ENCODE measurements at regions not wholly inside any gene's neighbourhood (a gene's known extent, or its start where the extent isn't known, plus 50 kb on each side); places are given as distances from the start of the nearest gene placed in this dataset.
"Not testable (repeated sequence)": the region's sequence is repeated elsewhere in the genome, so short reads cannot be mapped to it uniquely, and the experiment has no call there.

- no peaks in the 10 kb centered on the region for H3K79me2 ChIP-seq (ENCODE audit: control insufficient read depth, insufficient read depth, low read length, unreplicated experiment)
- H2AFZ ChIP-seq (ENCODE audit: low read length, unreplicated experiment), result no peak overlapping the region
- H3K4me1 ChIP-seq (ENCODE audit: control insufficient read depth, insufficient read depth, low read length, unreplicated experiment), result no peaks in the 10 kb centered on the region
- no peaks in the 10 kb centered on the region for H3K27me3 ChIP-seq (ENCODE audit: insufficient read depth, low read length)
- no peaks in the 10 kb centered on the region for H3K36me3 ChIP-seq (ENCODE audit: insufficient read depth, low read length)
- no peak overlapping the region for H3K4me3 ChIP-seq (ENCODE audit: low read depth, low read length)
- H3K27ac ChIP-seq (ENCODE audit: low read depth, low read length), result no peak overlapping the region
These were observed 203.8 kb upstream of the SFSWAP start for GRCh38 chr12:131507094-131507493.

GRCh38 chr12:131507881-131508280 lies 203.0 kb upstream of the SFSWAP start:
- Histone ChIP-seq H3K36me3 (ENCODE audit: insufficient read depth, low read length) (no peaks in the 10 kb centered on the region), H3K4me1 (ENCODE audit: control insufficient read depth, insufficient read depth, low read length, unreplicated experiment) (no peaks in the 10 kb centered on the region), H3K27ac (ENCODE audit: low read depth, low read length) (no peak overlapping the region), H3K27me3 (ENCODE audit: insufficient read depth, low read length) (no peaks in the 10 kb centered on the region), H2AFZ (ENCODE audit: low read length, unreplicated experiment) (no peak overlapping the region), H3K79me2 (ENCODE audit: control insufficient read depth, insufficient read depth, low read length, unreplicated experiment) (no peaks in the 10 kb centered on the region), H3K4me3 (ENCODE audit: low read depth, low read length) (no peak overlapping the region)

GRCh38 chr12:131509701-131510100 lies 201.2 kb upstream of the SFSWAP start:
- H3K4me3 ChIP-seq (ENCODE audit: low read depth, low read length), result no peak overlapping the region
- no peaks in the 10 kb centered on the region for H3K27me3 ChIP-seq (ENCODE audit: insufficient read depth, low read length)
- no peaks in the 10 kb centered on the region for H3K36me3 ChIP-seq (ENCODE audit: insufficient read depth, low read length)
- no peak overlapping the region for H2AFZ ChIP-seq (ENCODE audit: low read length, unreplicated experiment)
- no peak overlapping the region for H3K27ac ChIP-seq (ENCODE audit: low read depth, low read length)
- H3K4me1 ChIP-seq (ENCODE audit: control insufficient read depth, insufficient read depth, low read length, unreplicated experiment), result no peaks in the 10 kb centered on the region
- H3K79me2 ChIP-seq (ENCODE audit: control insufficient read depth, insufficient read depth, low read length, unreplicated experiment), result no peaks in the 10 kb centered on the region

- Histone ChIP-seq H3K4me3 (ENCODE audit: low read depth, low read length) (no peak overlapping the region), H2AFZ (ENCODE audit: low read length, unreplicated experiment) (no peak overlapping the region), H3K4me1 (ENCODE audit: control insufficient read depth, insufficient read depth, low read length, unreplicated experiment) (no peaks in the 10 kb centered on the region), H3K27me3 (ENCODE audit: insufficient read depth, low read length) (no peaks in the 10 kb centered on the region), H3K36me3 (ENCODE audit: insufficient read depth, low read length) (no peaks in the 10 kb centered on the region), H3K79me2 (ENCODE audit: control insufficient read depth, insufficient read depth, low read length, unreplicated experiment) (no peaks in the 10 kb centered on the region), H3K27ac (ENCODE audit: low read depth, low read length) (no peak overlapping the region)
These were observed 200.5 kb upstream of the SFSWAP start for GRCh38 chr12:131510431-131510830.

GRCh38 chr12:131511391-131511802 lies 199.5 kb upstream of the SFSWAP start:
- Histone ChIP-seq H3K79me2 (ENCODE audit: control insufficient read depth, insufficient read depth, low read length, unreplicated experiment) (no peaks in the 10 kb centered on the region), H3K4me3 (ENCODE audit: low read depth, low read length) (no peak overlapping the region), H2AFZ (ENCODE audit: low read length, unreplicated experiment) (no peak overlapping the region), H3K4me1 (ENCODE audit: control insufficient read depth, insufficient read depth, low read length, unreplicated experiment) (no peaks in the 10 kb centered on the region), H3K27ac (ENCODE audit: low read depth, low read length) (no peak overlapping the region), H3K36me3 (ENCODE audit: insufficient read depth, low read length) (no peaks in the 10 kb centered on the region), H3K27me3 (ENCODE audit: insufficient read depth, low read length) (no peaks in the 10 kb centered on the region)

- Histone ChIP-seq H3K4me1 (ENCODE audit: control insufficient read depth, insufficient read depth, low read length, unreplicated experiment) (no peaks in the 10 kb centered on the region), H3K27me3 (ENCODE audit: insufficient read depth, low read length) (no peaks in the 10 kb centered on the region), H3K4me3 (ENCODE audit: low read depth, low read length) (no peak overlapping the region), H3K27ac (ENCODE audit: low read depth, low read length) (no peak overlapping the region), H2AFZ (ENCODE audit: low read length, unreplicated experiment) (no peak overlapping the region), H3K36me3 (ENCODE audit: insufficient read depth, low read length) (no peaks in the 10 kb centered on the region), H3K79me2 (ENCODE audit: control insufficient read depth, insufficient read depth, low read length, unreplicated experiment) (no peaks in the 10 kb centered on the region)
These were observed 198.9 kb upstream of the SFSWAP start for GRCh38 chr12:131511803-131512561.

- H3K36me3 ChIP-seq (ENCODE audit: insufficient read depth, low read length), result no peaks in the 10 kb centered on the region
- no peaks in the 10 kb centered on the region for H3K27me3 ChIP-seq (ENCODE audit: insufficient read depth, low read length)
- no peak overlapping the region for H3K27ac ChIP-seq (ENCODE audit: low read depth, low read length)
- H2AFZ ChIP-seq (ENCODE audit: low read length, unreplicated experiment), result no peak overlapping the region
- H3K4me1 ChIP-seq (ENCODE audit: control insufficient read depth, insufficient read depth, low read length, unreplicated experiment), result no peaks in the 10 kb centered on the region
- no peak overlapping the region for H3K4me3 ChIP-seq (ENCODE audit: low read depth, low read length)
- no peaks in the 10 kb centered on the region for H3K79me2 ChIP-seq (ENCODE audit: control insufficient read depth, insufficient read depth, low read length, unreplicated experiment)
These were observed 197.3 kb upstream of the SFSWAP start for GRCh38 chr12:131513606-131514005.

- H3K79me2 ChIP-seq (ENCODE audit: control insufficient read depth, insufficient read depth, low read length, unreplicated experiment); H3K36me3 ChIP-seq (ENCODE audit: insufficient read depth, low read length); H3K4me3 ChIP-seq (ENCODE audit: low read depth, low read length); H2AFZ ChIP-seq (ENCODE audit: low read length, unreplicated experiment); H3K27me3 ChIP-seq (ENCODE audit: insufficient read depth, low read length); H3K27ac ChIP-seq (ENCODE audit: low read depth, low read length); H3K4me1 ChIP-seq (ENCODE audit: control insufficient read depth, insufficient read depth, low read length, unreplicated experiment): not testable (repeated sequence)
These were observed 190.3 kb upstream of the SFSWAP start for GRCh38 chr12:131520553-131520952.

- no peaks in the 10 kb centered on the region for H3K36me3 ChIP-seq (ENCODE audit: insufficient read depth, low read length)
- no peak overlapping the region for H3K4me3 ChIP-seq (ENCODE audit: low read depth, low read length)
- no peak overlapping the region for H2AFZ ChIP-seq (ENCODE audit: low read length, unreplicated experiment)
- no peaks in the 10 kb centered on the region for H3K79me2 ChIP-seq (ENCODE audit: control insufficient read depth, insufficient read depth, low read length, unreplicated experiment)
- no peaks in the 10 kb centered on the region for H3K27me3 ChIP-seq (ENCODE audit: insufficient read depth, low read length)
- no peaks in the 10 kb centered on the region for H3K4me1 ChIP-seq (ENCODE audit: control insufficient read depth, insufficient read depth, low read length, unreplicated experiment)
- H3K27ac ChIP-seq (ENCODE audit: low read depth, low read length), result no peak overlapping the region
These were observed 189.6 kb upstream of the SFSWAP start for GRCh38 chr12:131521326-131521725.

- no peaks in the 10 kb centered on the region for H3K79me2 ChIP-seq (ENCODE audit: control insufficient read depth, insufficient read depth, low read length, unreplicated experiment)
- no peak overlapping the region for H3K27ac ChIP-seq (ENCODE audit: low read depth, low read length)
- no peaks in the 10 kb centered on the region for H3K36me3 ChIP-seq (ENCODE audit: insufficient read depth, low read length)
- H3K27me3 ChIP-seq (ENCODE audit: insufficient read depth, low read length), result no peaks in the 10 kb centered on the region
- no peak overlapping the region for H3K4me3 ChIP-seq (ENCODE audit: low read depth, low read length)
- H2AFZ ChIP-seq (ENCODE audit: low read length, unreplicated experiment), result no peak overlapping the region
- no peaks in the 10 kb centered on the region for H3K4me1 ChIP-seq (ENCODE audit: control insufficient read depth, insufficient read depth, low read length, unreplicated experiment)
These were observed 184.9 kb upstream of the SFSWAP start for GRCh38 chr12:131525795-131526508.

GRCh38 chr12:131527092-131527491 lies 183.8 kb upstream of the SFSWAP start:
- no peak overlapping the region for H3K4me3 ChIP-seq (ENCODE audit: low read depth, low read length)
- H3K36me3 ChIP-seq (ENCODE audit: insufficient read depth, low read length), result no peaks in the 10 kb centered on the region
- no peaks in the 10 kb centered on the region for H3K4me1 ChIP-seq (ENCODE audit: control insufficient read depth, insufficient read depth, low read length, unreplicated experiment)
- H3K27me3 ChIP-seq (ENCODE audit: insufficient read depth, low read length), result no peaks in the 10 kb centered on the region
- H2AFZ ChIP-seq (ENCODE audit: low read length, unreplicated experiment), result no peak overlapping the region
- no peak overlapping the region for H3K27ac ChIP-seq (ENCODE audit: low read depth, low read length)
- H3K79me2 ChIP-seq (ENCODE audit: control insufficient read depth, insufficient read depth, low read length, unreplicated experiment), result no peaks in the 10 kb centered on the region

All from ACC112 (cell line).